GM21360 (cell line): ENCODE measurements at regions not wholly inside any gene's neighbourhood (a gene's known extent, or its start where the extent isn't known, plus 50 kb on each side); places are given as distances from the start of the nearest gene placed in this dataset.
"Not testable (repeated sequence)": the region's sequence is repeated elsewhere in the genome, so short reads cannot be mapped to it uniquely, and the experiment has no call there.

Experiments used
- ATAC-seq: cut with Tn5 transposase; IDR thresholded peaks from one replicate; pipeline ENCODE4 v1.9.1; 2021; ENCODE audit warnings: mild to moderate bottlenecking, moderate library complexity; ENCODE audit not compliant: unreplicated experiment

- no peak for ATAC-seq
Observed at GRCh38 chr7:91564101-91564500, 299.9 kb downstream of the FZD1 start.

GRCh38 chr7:91564541-91564940 is 300.3 kb downstream of the FZD1 start:
- no peak for ATAC-seq

- no peak for ATAC-seq
Observed at GRCh38 chr7:91565499-91566401, 301.5 kb downstream of the FZD1 start.

- ATAC-seq: no peak
Observed at GRCh38 chr7:91566402-91566732, 302.1 kb downstream of the FZD1 start.

- ATAC-seq: no peak
Observed at GRCh38 chr7:91567081-91568012, 303.1 kb downstream of the FZD1 start.

- ATAC-seq: no peak
Observed at GRCh38 chr7:91568138-91568537, 303.9 kb downstream of the FZD1 start.

- ATAC-seq: no peak
Observed at GRCh38 chr7:91569728-91570457, 305.7 kb downstream of the FZD1 start.

- no peak for ATAC-seq
Observed at GRCh38 chr7:91570560-91570959, 306.3 kb downstream of the FZD1 start.

GRCh38 chr7:91571601-91572000 is 307.4 kb downstream of the FZD1 start:
- no peak for ATAC-seq

- no peak for ATAC-seq
Observed at GRCh38 chr7:91573405-91573804, 307.1 kb downstream of the MTERF1 start.

GRCh38 chr7:91576459-91576858 is 304.0 kb downstream of the MTERF1 start:
- ATAC-seq: not testable (repeated sequence)

GRCh38 chr7:91579837-91580236 is 300.7 kb downstream of the MTERF1 start:
- no peak for ATAC-seq

- no peak for ATAC-seq
Observed at GRCh38 chr7:91582799-91583477, 297.6 kb downstream of the MTERF1 start.

GRCh38 chr7:91596287-91596686 is 284.2 kb downstream of the MTERF1 start:
- no peak for ATAC-seq

- no peak for ATAC-seq
Observed at GRCh38 chr7:91598791-91599190, 281.7 kb downstream of the MTERF1 start.

- ATAC-seq: no peak
Observed at GRCh38 chr7:91600112-91600511, 280.4 kb downstream of the MTERF1 start.

- no peak for ATAC-seq
Observed at GRCh38 chr7:91603707-91604106, 276.8 kb downstream of the MTERF1 start.

- no peak for ATAC-seq
Observed at GRCh38 chr7:91608606-91609005, 271.9 kb downstream of the MTERF1 start.

GRCh38 chr7:91609525-91609924 is 271.0 kb downstream of the MTERF1 start:
- no peak for ATAC-seq

- ATAC-seq: no peak
Observed at GRCh38 chr7:91614431-91614830, 266.1 kb downstream of the MTERF1 start.
